ENCODE measurements at regions not wholly inside any gene's neighbourhood (a gene's known extent, or its start where the extent isn't known, plus 50 kb on each side); places are given as distances from the start of the nearest gene placed in this dataset.

DNA sequence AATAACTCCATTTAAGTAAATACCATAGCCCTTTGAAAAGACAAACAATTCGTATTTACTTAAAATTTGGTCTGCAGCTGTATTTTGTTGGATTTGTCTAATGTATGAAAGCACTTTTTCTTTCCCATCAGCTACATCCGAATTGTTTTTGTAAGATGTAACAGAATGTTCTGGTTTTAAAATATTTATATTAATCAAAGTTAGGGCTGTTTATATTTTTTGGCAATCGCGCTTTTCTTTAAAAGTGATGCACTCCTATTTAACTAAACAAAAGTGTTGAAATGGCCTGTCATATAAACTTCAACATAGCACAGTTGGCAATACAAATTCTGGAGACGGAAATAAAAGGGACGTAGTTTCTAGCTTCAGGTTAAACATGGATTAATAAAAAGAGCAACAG is 216.3 kb upstream of the ADGRL2 start:
- H3K9me3 ChIP-seq (ENCODE audit: low read length) = no peaks in the 10 kb centered on the region
- H2AFZ ChIP-seq (ENCODE audit: low read depth, low read length) = no peak overlapping the region
- no peaks in the 10 kb centered on the region for H3K9me2 ChIP-seq (ENCODE audit: insufficient read depth, low read length)
- H3K4me2 ChIP-seq (ENCODE audit: low read length) = no peak overlapping the region
- H3K36me3 ChIP-seq (ENCODE audit: insufficient read depth, low read length) = no peaks in the 10 kb centered on the region
- H3K79me2 ChIP-seq (replicated peaks; ENCODE audit: insufficient read depth, low read length) = no peaks in the 10 kb centered on the region
- no peak overlapping the region for H3K4me3 ChIP-seq (ENCODE audit: low read length)
- no peak for TF ChIP-seq SMC3 (conservative IDR thresholded peaks at IDR 0.05; ENCODE audit: poor library complexity)
- TF ChIP-seq, protein P1, sequence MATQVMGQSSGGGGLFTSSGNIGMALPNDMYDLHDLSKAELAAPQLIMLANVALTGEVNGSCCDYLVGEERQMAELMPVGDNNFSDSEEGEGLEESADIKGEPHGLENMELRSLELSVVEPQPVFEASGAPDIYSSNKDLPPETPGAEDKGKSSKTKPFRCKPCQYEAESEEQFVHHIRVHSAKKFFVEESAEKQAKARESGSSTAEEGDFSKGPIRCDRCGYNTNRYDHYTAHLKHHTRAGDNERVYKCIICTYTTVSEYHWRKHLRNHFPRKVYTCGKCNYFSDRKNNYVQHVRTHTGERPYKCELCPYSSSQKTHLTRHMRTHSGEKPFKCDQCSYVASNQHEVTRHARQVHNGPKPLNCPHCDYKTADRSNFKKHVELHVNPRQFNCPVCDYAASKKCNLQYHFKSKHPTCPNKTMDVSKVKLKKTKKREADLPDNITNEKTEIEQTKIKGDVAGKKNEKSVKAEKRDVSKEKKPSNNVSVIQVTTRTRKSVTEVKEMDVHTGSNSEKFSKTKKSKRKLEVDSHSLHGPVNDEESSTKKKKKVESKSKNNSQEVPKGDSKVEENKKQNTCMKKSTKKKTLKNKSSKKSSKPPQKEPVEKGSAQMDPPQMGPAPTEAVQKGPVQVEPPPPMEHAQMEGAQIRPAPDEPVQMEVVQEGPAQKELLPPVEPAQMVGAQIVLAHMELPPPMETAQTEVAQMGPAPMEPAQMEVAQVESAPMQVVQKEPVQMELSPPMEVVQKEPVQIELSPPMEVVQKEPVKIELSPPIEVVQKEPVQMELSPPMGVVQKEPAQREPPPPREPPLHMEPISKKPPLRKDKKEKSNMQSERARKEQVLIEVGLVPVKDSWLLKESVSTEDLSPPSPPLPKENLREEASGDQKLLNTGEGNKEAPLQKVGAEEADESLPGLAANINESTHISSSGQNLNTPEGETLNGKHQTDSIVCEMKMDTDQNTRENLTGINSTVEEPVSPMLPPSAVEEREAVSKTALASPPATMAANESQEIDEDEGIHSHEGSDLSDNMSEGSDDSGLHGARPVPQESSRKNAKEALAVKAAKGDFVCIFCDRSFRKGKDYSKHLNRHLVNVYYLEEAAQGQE (IDR thresholded peaks at IDR 0.05; ENCODE audit: borderline replicate concordance) = no peak
- TF ChIP-seq, protein P2, sequence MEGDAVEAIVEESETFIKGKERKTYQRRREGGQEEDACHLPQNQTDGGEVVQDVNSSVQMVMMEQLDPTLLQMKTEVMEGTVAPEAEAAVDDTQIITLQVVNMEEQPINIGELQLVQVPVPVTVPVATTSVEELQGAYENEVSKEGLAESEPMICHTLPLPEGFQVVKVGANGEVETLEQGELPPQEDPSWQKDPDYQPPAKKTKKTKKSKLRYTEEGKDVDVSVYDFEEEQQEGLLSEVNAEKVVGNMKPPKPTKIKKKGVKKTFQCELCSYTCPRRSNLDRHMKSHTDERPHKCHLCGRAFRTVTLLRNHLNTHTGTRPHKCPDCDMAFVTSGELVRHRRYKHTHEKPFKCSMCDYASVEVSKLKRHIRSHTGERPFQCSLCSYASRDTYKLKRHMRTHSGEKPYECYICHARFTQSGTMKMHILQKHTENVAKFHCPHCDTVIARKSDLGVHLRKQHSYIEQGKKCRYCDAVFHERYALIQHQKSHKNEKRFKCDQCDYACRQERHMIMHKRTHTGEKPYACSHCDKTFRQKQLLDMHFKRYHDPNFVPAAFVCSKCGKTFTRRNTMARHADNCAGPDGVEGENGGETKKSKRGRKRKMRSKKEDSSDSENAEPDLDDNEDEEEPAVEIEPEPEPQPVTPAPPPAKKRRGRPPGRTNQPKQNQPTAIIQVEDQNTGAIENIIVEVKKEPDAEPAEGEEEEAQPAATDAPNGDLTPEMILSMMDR (IDR thresholded peaks at IDR 0.05; ENCODE audit: poor library complexity, severe bottlenecking) = no peak
- no peak for TF ChIP-seq EZH2 (IDR thresholded peaks at IDR 0.05; ENCODE audit: borderline replicate concordance, insufficient read depth, low read length, poor library complexity, severe bottlenecking)
- TF ChIP-seq RAD21 (conservative IDR thresholded peaks at IDR 0.05) = no peak
- no peak for TF ChIP-seq EP300 (conservative IDR thresholded peaks at IDR 0.05; ENCODE audit: poor library complexity, severe bottlenecking)
- TF ChIP-seq TAF1 (IDR thresholded peaks at IDR 0.05; ENCODE audit: low read depth) = no peak
- no peak for TF ChIP-seq POLR2AphosphoS5 (IDR thresholded peaks at IDR 0.05)
- TF ChIP-seq MXI1 (conservative IDR thresholded peaks at IDR 0.05; ENCODE audit: poor library complexity, severe bottlenecking) = no peak
- H3K27me3 ChIP-seq (ENCODE audit: insufficient read depth, low read depth, low read length) = no peaks in the 10 kb centered on the region
- no peak overlapping the region for H3K9ac ChIP-seq (ENCODE audit: low read length)
- H4K20me1 ChIP-seq (ENCODE audit: insufficient read depth) = no peaks in the 10 kb centered on the region
- H3K27ac ChIP-seq (ENCODE audit: low read length) = no peak overlapping the region
- no peaks in the 10 kb centered on the region for H3F3A ChIP-seq (ENCODE audit: insufficient read depth, low read length, poor library complexity, severe bottlenecking)

DNA sequence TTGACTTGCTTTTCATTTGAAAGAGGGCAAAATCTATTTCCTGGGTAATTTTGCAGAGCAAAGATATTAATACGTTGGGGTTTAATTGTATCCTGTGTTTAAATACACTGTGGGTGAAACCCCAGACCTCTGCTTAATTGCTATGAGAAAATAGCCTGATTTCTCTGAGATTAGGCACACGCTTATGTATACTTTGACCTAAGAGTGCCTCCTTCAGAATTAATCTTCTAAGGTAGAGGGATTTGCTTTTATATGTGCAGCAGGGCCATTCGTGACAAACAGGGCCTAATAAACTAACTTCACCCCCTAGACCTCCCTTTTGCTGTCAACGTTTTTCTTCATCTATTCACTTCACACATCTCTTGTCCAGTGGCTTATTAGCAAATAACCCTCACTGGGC is 216.9 kb upstream of the ADGRL2 start:
- H3F3A ChIP-seq (ENCODE audit: insufficient read depth, low read length, poor library complexity, severe bottlenecking) = no peaks in the 10 kb centered on the region
- no peaks in the 10 kb centered on the region for H4K20me1 ChIP-seq (ENCODE audit: insufficient read depth)
- H3K27ac ChIP-seq (ENCODE audit: low read length) = no peak overlapping the region
- no peaks in the 10 kb centered on the region for H3K79me2 ChIP-seq (replicated peaks; ENCODE audit: insufficient read depth, low read length)
- H3K9me3 ChIP-seq (ENCODE audit: low read length) = no peaks in the 10 kb centered on the region
- H3K27me3 ChIP-seq (ENCODE audit: insufficient read depth, low read depth, low read length) = no peaks in the 10 kb centered on the region
- H2AFZ ChIP-seq (ENCODE audit: low read depth, low read length) = no peak overlapping the region
- H3K4me3 ChIP-seq (ENCODE audit: low read length) = no peak overlapping the region
- no peak overlapping the region for H3K9ac ChIP-seq (ENCODE audit: low read length)
- H3K36me3 ChIP-seq (ENCODE audit: insufficient read depth, low read length) = no peaks in the 10 kb centered on the region
- no peak overlapping the region for H3K4me2 ChIP-seq (ENCODE audit: low read length)
- no peaks in the 10 kb centered on the region for H3K9me2 ChIP-seq (ENCODE audit: insufficient read depth, low read length)
- TF ChIP-seq SMC3 (conservative IDR thresholded peaks at IDR 0.05; ENCODE audit: poor library complexity) (no peak), EP300 (conservative IDR thresholded peaks at IDR 0.05; ENCODE audit: poor library complexity, severe bottlenecking) (no peak), MXI1 (conservative IDR thresholded peaks at IDR 0.05; ENCODE audit: poor library complexity, severe bottlenecking) (no peak), TAF1 (IDR thresholded peaks at IDR 0.05; ENCODE audit: low read depth) (no peak), EZH2 (IDR thresholded peaks at IDR 0.05; ENCODE audit: borderline replicate concordance, insufficient read depth, low read length, poor library complexity, severe bottlenecking) (no peak), POLR2AphosphoS5 (IDR thresholded peaks at IDR 0.05) (no peak), RAD21 (conservative IDR thresholded peaks at IDR 0.05) (no peak)
- TF ChIP-seq, protein P1 (IDR thresholded peaks at IDR 0.05; ENCODE audit: borderline replicate concordance) = no peak
- TF ChIP-seq, protein P2 (IDR thresholded peaks at IDR 0.05; ENCODE audit: poor library complexity, severe bottlenecking) = no peak

Data from neural cell (in vitro differentiated cells).